ENCODE measurements at regions not wholly inside any gene's neighbourhood (a gene's known extent, or its start where the extent isn't known, plus 50 kb on each side); places are given as distances from the start of the nearest gene placed in this dataset.

DNA sequence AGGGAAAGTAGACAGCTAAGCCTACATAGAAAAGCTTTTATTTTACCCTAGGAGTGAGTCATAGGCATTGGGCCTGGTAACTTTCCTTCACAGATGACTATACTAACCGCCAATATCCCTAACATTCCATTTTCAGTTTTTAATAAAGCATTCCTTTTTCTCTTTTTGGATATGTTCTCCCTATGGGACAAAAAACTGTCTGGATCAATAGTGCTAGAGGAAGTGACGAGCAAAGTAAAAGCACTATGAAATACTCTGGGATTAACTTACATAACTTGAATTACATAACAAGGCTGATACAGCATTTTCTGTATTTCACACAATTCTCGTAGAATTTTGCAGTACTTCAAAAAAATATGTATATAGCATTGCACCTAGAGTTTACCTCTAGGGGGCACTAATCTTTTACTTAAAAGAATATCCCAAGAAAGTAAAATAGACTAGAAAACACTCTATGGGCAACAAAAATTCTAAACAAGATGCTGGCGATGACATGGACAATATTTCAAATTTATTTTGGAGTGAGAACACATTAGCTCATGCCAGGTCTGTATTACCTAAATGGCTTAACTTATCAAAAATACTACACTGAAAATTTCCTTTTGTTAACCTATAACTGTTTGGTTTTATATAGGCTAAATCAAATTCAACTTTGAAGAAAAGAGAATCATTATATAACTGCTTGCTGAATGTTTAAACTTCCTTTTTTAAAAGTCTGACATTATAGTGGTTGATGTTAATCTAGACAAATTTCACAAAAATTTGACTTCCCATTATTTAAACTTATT, 66.3 kb upstream of the DST start:
- 40% methylated on average over 4 of the region's 4 CpGs for WGBS
- Histone ChIP-seq H3K9me3 (no peaks in the 10 kb centered on the region), H3K27ac (replicated peaks in 1 of 4) (peak overlapping the region in 3 of 4 donors; percentile 2 to 21 (median 15)), H3K27me3 (no peaks in the 10 kb centered on the region), H3K4me3 (no peak overlapping the region), H3K36me3 (no peaks in the 10 kb centered on the region), H3K4me1 (peaks cover 23 to 45% (median 42%) of the 10 kb centered on the region in 4 donors)
- no peak for TF ChIP-seq POLR2AphosphoS5 (IDR thresholded peaks at IDR 0.05)
- TF ChIP-seq, protein P1, sequence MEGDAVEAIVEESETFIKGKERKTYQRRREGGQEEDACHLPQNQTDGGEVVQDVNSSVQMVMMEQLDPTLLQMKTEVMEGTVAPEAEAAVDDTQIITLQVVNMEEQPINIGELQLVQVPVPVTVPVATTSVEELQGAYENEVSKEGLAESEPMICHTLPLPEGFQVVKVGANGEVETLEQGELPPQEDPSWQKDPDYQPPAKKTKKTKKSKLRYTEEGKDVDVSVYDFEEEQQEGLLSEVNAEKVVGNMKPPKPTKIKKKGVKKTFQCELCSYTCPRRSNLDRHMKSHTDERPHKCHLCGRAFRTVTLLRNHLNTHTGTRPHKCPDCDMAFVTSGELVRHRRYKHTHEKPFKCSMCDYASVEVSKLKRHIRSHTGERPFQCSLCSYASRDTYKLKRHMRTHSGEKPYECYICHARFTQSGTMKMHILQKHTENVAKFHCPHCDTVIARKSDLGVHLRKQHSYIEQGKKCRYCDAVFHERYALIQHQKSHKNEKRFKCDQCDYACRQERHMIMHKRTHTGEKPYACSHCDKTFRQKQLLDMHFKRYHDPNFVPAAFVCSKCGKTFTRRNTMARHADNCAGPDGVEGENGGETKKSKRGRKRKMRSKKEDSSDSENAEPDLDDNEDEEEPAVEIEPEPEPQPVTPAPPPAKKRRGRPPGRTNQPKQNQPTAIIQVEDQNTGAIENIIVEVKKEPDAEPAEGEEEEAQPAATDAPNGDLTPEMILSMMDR (IDR thresholded peaks at IDR 0.05), result peak; percentile 65 to 75 (median 71)
- DNase-seq (ENCODE audit: extremely low spot score), result no peak
- intact Hi-C loops (cut with DNase I), result loop anchor here (2.0 to 5.0 kb wide), 3 partner anchors 48 to 243 kb away; no protein-coding TSS in a partner anchor

GRCh38 chr6:56706981-56707726, 64.5 kb upstream of the DST start:
- no peak for DNase-seq (ENCODE audit: extremely low spot score)
- Histone ChIP-seq H3K27ac (replicated peaks in 1 of 4) (peak overlapping the region; percentile 2 to 30 (median 24)), H3K4me3 (no peak overlapping the region), H3K4me1 (peaks cover 11 to 43% (median 34%) of the 10 kb centered on the region in 4 donors), H3K9me3 (no peaks in the 10 kb centered on the region), H3K27me3 (no peaks in the 10 kb centered on the region), H3K36me3 (no peaks in the 10 kb centered on the region)
- intact Hi-C loops (cut with DNase I), result loop anchor here (5.0 kb wide), 2 partner anchors 50 to 245 kb away; no protein-coding TSS in a partner anchor
- WGBS, result 85% methylated on average over 4 of the region's 5 CpGs
- TF ChIP-seq POLR2AphosphoS5 (IDR thresholded peaks at IDR 0.05) (no peak), EP300 (IDR thresholded peaks at IDR 0.05) (no peak), POLR2A (IDR thresholded peaks at IDR 0.05; ENCODE audit: low read depth) (no peak)
- TF ChIP-seq, protein P1 (IDR thresholded peaks at IDR 0.05), result no peak

- Histone ChIP-seq H3K27ac (replicated peaks in 1 of 4) (no peak overlapping the region), H3K27me3 (no peaks in the 10 kb centered on the region), H3K4me3 (no peak overlapping the region), H3K9me3 (no peaks in the 10 kb centered on the region), H3K4me1 (peaks cover 4 to 46% (median 32%) of the 10 kb centered on the region in 4 donors), H3K36me3 (no peaks in the 10 kb centered on the region)
- no peak for TF ChIP-seq POLR2AphosphoS5 (IDR thresholded peaks at IDR 0.05)
- TF ChIP-seq, protein P1 (IDR thresholded peaks at IDR 0.05), result peak; percentile 51 to 62 (median 60)
- WGBS, result 22% methylated on average over 1 of the region's 1 CpG
- intact Hi-C loops (cut with DNase I), result loop anchor here (2.0 to 10.0 kb wide), 2 partner anchors 60 to 344 kb away; no protein-coding TSS in a partner anchor
- no peak for DNase-seq (ENCODE audit: extremely low spot score)
These were observed 56.5 kb upstream of the DST start for GRCh38 chr6:56699066-56699654.

DNA sequence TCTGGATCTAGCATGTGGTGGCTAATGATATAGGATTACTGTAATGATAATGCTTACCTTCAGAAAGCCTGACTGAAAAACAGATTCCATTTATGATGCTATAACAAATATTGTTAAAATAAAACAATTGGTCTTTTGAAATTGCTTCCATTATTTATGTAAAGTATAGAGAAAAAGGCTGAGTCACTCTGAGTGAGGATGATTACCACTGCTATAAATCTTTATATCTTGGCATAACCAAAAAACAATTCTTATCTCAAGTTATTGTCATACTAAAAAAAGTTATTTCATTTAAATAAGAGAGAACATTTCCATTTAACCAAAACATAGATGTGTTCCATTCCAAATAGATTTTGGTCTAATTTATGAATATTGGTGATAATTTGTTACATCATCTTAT, 53.0 kb upstream of the DST start:
- intact Hi-C loops (cut with DNase I), result loop anchor here (10.0 kb wide), 1 partner anchor 341 kb away; no protein-coding TSS in a partner anchor
- no peak for TF ChIP-seq EP300 (IDR thresholded peaks at IDR 0.05)
- no peaks in the 10 kb centered on the region for H3K27me3 ChIP-seq
- no peaks in the 10 kb centered on the region for H3K9me3 ChIP-seq
- H3K4me1 ChIP-seq, result peaks cover 4 to 52% (median 44%) of the 10 kb centered on the region in 4 donors
- no peak for DNase-seq (ENCODE audit: extremely low spot score)
- no peaks in the 10 kb centered on the region for H3K36me3 ChIP-seq
- no peak overlapping the region for H3K27ac ChIP-seq (replicated peaks in 1 of 4)
- no peak overlapping the region for H3K4me3 ChIP-seq

DNA sequence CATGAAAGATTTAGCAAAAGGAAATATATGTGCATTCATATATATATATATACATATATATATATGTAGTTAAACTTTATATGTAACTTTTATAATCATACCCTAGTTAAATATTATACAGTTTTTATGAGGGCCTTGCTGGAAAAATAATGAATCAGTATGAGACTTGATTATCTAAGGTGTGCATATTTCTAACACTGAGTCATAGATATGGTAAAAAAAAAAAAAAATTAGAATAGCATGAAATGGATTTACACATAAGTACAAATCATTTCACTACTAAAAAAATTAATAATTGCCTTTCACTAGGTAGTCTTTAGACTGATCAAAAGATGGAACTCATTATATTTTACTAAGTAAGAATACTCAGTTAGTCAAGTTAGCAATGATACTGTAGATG, 51.3 kb upstream of the DST start:
- no peak overlapping the region for H3K4me3 ChIP-seq
- TF ChIP-seq POLR2A (IDR thresholded peaks at IDR 0.05; ENCODE audit: low read depth) (no peak), POLR2AphosphoS5 (IDR thresholded peaks at IDR 0.05) (no peak), EP300 (IDR thresholded peaks at IDR 0.05) (no peak)
- TF ChIP-seq, protein P1 (IDR thresholded peaks at IDR 0.05), result no peak
- peaks cover 10 to 65% (median 59%) of the 10 kb centered on the region in 4 donors for H3K4me1 ChIP-seq
- DNase-seq (ENCODE audit: extremely low spot score), result no peak
- peak overlapping the region in 3 of 4 donors; percentile 78 to 87 (median 79) for H3K27ac ChIP-seq (replicated peaks in 1 of 4)
- no peaks in the 10 kb centered on the region for H3K27me3 ChIP-seq
- intact Hi-C loops (cut with DNase I), result loop anchor here (10.0 kb wide), 1 partner anchor 339 kb away; no protein-coding TSS in a partner anchor
- H3K9me3 ChIP-seq, result no peaks in the 10 kb centered on the region
- no peaks in the 10 kb centered on the region for H3K36me3 ChIP-seq
